GM06990 (cell line): ENCODE measurements at regions not wholly inside any gene's neighbourhood (a gene's known extent, or its start where the extent isn't known, plus 50 kb on each side); places are given as distances from the start of the nearest gene placed in this dataset.
A peak's percentile ranks its signal among the peaks of the same experiment; 100 is the strongest.

Experiments
- DNase-seq: peaks from one replicate; pipeline ENCODE4 v3.0.0-alpha.2; 2011; ENCODE audit not compliant: insufficient read length; ENCODE audit errors: extremely low read depth
- H3K27me3 ChIP-seq: replicated peaks from 2 replicates; pipeline ENCODE4 v1.6.0; 2011; ENCODE audit warnings: low read length; ENCODE audit not compliant: control insufficient read depth, insufficient read depth
- H3K36me3 ChIP-seq: 2 replicates; pipeline ENCODE4 v1.5.1; 2011; ENCODE audit warnings: low read length; ENCODE audit not compliant: control insufficient read depth, insufficient read depth
- H3K4me3 ChIP-seq: replicated peaks from 2 replicates; pipeline ENCODE4 v1.5.1; 2011; ENCODE audit warnings: low read depth, mild to moderate bottlenecking, control low read depth, low read length
- TF ChIP-seq, protein P1 (sequence below): IDR thresholded peaks from 2 replicates; pipeline ENCODE4 v1.5.1; 2011; ENCODE audit warnings: low read length, control low read depth, mild to moderate bottlenecking, inconsistent platforms; ENCODE audit not compliant: insufficient read depth, poor library complexity, severe bottlenecking

DNA sequence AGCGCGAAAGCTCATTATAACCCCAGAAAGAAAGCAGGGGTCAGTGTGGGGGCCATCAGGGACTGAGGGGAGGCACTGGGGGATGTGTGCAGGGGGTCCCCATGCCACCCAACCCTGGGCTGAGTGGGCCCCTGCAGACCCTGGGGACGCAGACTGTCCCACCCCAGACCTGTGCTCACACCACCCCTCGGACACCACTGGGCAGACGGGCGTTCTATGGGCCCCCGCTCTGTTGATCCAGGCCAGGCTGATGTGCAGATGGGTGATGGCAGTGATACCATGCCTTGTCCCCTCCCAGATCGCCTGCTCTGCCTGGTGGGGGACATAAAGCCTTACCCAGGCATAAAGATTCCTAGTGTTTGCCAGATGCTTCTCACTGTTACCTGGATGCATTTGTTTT lies 259.7 kb upstream of the TLE3 start:
- Histone ChIP-seq H3K36me3 (no peaks in the 10 kb centered on the region), H3K4me3 (no peak overlapping the region), H3K27me3 (no peaks in the 10 kb centered on the region; the same call in 1 of the 2 replicates)
- no peak for DNase-seq
- TF ChIP-seq, protein P1, sequence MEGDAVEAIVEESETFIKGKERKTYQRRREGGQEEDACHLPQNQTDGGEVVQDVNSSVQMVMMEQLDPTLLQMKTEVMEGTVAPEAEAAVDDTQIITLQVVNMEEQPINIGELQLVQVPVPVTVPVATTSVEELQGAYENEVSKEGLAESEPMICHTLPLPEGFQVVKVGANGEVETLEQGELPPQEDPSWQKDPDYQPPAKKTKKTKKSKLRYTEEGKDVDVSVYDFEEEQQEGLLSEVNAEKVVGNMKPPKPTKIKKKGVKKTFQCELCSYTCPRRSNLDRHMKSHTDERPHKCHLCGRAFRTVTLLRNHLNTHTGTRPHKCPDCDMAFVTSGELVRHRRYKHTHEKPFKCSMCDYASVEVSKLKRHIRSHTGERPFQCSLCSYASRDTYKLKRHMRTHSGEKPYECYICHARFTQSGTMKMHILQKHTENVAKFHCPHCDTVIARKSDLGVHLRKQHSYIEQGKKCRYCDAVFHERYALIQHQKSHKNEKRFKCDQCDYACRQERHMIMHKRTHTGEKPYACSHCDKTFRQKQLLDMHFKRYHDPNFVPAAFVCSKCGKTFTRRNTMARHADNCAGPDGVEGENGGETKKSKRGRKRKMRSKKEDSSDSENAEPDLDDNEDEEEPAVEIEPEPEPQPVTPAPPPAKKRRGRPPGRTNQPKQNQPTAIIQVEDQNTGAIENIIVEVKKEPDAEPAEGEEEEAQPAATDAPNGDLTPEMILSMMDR: no peak

DNA sequence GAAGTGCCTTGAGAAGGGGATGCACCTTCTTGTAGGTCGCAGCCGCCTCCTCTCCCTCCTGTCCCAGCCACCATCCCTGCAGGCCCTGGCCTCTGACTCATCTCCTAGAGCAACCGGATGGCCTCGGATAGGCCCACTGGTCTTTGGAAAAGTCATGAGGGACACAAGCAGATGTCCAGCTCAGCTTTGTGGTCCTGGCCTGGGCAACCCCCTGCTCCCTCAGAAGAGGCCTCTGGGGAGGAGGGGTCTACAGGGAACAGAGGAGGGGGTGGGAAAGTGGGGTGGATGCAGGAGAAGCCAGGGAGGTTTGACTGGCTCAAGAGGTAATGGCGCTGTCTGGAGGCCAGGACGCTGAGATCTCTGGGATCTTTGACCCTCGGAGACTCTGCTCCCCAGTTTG lies 259.2 kb upstream of the TLE3 start:
- no peak for DNase-seq
- no peak overlapping the region for H3K4me3 ChIP-seq
- H3K27me3 ChIP-seq: no peaks in the 10 kb centered on the region; the same call in 1 of the 2 replicates
- TF ChIP-seq, protein P1: no peak
- H3K36me3 ChIP-seq: no peaks in the 10 kb centered on the region

DNA sequence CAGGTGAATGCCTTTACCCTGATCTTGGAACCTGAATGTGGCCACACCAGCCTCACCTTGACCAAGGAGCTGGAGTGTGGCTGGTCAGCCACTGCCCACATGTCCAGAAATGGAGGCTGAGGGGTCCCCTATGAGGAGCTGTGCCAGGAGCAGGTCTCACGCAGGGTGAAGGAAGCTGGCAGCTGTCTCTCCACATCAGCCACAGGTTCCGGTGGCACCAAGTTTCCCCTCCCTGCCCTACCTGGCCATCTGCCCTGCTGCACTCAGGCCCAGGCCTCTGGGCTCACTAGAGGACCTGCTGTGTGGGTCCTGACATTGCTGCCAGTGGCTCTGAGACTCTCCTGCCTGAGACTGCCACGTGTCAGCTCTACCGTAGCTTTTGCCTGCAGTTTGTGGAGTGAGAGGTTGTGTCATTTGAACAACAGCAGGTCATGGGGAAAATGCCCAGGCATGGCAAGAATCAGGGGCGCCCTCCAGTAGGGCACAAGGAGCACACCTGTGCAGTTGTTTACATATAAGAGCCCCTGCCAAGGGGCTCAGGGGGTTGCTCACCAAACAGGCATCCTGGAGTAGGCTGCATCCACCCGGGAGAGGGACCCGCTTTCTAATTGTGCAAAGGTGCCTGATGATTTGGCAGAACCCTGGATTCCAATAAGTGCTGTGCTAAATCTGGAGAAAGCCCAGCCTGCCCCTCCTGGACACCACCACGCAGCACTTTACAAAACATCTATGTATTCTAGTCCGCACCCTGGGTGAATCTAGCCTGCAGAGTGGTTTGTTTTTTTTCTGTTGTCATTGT lies 258.5 kb upstream of the TLE3 start:
- TF ChIP-seq, protein P1: no peak
- H3K4me3 ChIP-seq: no peak overlapping the region
- no peaks in the 10 kb centered on the region; the same call in 1 of the 2 replicates for H3K27me3 ChIP-seq
- H3K36me3 ChIP-seq: no peaks in the 10 kb centered on the region
- no peak for DNase-seq

DNA sequence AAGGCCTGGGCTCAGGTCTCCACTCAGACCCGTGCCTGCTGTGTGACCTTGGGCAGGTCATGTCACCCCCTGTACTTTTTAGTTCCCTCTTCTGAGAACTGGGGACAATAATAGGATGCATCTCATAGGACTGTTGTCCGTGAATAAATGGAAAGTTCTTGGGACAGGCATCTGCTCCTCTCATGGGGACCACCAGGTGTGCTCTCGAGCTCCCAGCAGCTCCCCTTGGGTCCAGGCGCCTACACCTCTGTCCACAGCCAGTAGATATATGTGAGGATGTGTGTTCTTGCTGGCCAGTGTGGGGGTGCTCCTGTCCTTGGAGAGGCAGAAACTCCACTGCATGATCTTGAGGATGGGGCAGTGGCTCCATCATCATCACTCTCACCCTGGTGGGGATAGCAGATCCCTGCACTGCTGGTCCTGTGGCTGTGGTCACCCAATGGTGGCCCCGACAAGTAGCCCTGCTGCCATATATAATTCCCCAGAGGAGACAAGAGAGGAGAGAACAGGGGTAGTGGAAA lies 257.6 kb upstream of the TLE3 start:
- Histone ChIP-seq H3K36me3 (no peaks in the 10 kb centered on the region), H3K4me3 (no peak overlapping the region), H3K27me3 (no peaks in the 10 kb centered on the region; the same call in 1 of the 2 replicates)
- DNase-seq: no peak
- TF ChIP-seq, protein P1: peak; percentile 30

DNA sequence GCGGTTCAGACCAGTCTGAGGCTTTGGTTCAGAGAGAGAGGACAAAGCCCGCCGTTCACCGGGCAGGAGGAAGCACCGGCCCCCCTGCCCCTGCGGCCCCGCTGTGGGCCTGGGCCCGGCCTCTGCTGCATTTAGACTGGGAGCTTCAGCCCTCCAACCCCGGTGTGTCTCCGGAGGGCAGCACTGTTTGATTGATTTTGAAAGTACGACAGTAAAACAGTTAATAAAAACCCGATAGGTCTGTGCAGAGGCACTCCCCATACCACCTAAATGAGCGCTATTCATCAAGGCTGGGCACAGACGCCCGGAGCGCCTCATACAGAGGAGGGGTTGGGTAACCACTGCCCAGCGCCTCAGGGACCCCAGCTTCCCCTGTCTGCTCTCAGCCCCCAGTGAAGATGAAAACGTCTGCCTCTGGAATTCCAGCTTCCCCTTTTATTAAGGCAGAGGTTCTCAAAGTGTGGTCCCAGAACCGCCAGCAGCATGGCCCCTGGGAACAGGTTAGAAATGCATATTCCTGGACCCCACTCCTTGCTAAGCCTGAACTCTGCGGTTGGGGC lies 256.7 kb upstream of the TLE3 start:
- Histone ChIP-seq H3K27me3 (no peaks in the 10 kb centered on the region; the same call in 1 of the 2 replicates), H3K36me3 (no peaks in the 10 kb centered on the region), H3K4me3 (no peak overlapping the region)
- TF ChIP-seq, protein P1: no peak
- no peak for DNase-seq
